HepG2 (cell line): ENCODE measurements at regions not wholly inside any gene's neighbourhood (a gene's known extent, or its start where the extent isn't known, plus 50 kb on each side); places are given as distances from the start of the nearest gene placed in this dataset.

Experiments used
- ATAC-seq: fragments of 200-7000 bp; cut with Tn5 transposase; 3 replicates; pipeline ENCODE4 v1.9.1; 2020; ENCODE audit warnings: mild to moderate bottlenecking, moderate library complexity
- BruUV-seq: library from RNA; stranded (reverse); fragments of 400-500 nt; replicated peaks from 2 replicates; lab custom pipeline; 2021; lab: Mats Ljungman, UMichigan
- CTCF ChIA-PET: fragments of 300-600 bp; formaldehyde crosslinking; extraction: SDS; loops from one replicate; lab custom pipeline; 2021; ENCODE audit warnings: low total read pairs, inconsistent platforms, low intra/inter-chr PET ratio; lab: Yijun Ruan, JAX
- POLR2A ChIA-PET: fragments of 350-600 bp; sonication (Branson Sonifier 250); formaldehyde crosslinking; loops from one replicate; lab custom pipeline; 2020; ENCODE audit warnings: antibody characterized with exemption, inconsistent platforms; lab: Yijun Ruan, JAX
- DNase-seq: peaks from one replicate; pipeline ENCODE4 v3.0.0-alpha.2; 2015; ENCODE audit warnings: low spot score
- FAIRE-seq: peaks from 3 replicates; lab custom pipeline; 2011; peaks lifted over from hg19 to GRCh38; lab: Jason Lieb, UNC
- H2AFZ ChIP-seq: one replicate; pipeline ENCODE4 v1.6.1; 2011; ENCODE audit warnings: low read length, inconsistent platforms
- H3K27ac ChIP-seq: fragments of 300-600 bp; 3 replicates; pipeline ENCODE4 v1.8.0; 2011; ENCODE audit warnings: mixed run types, mild to moderate bottlenecking, mixed read lengths, low read length, inconsistent platforms; ENCODE audit not compliant: insufficient read depth; ENCODE audit errors: extremely low read length
- H3K27me3 ChIP-seq, 2 experiments: fragments of 200-600 bp in 1 of 2; 2 replicates in 1 of 2; 3 replicates in 1 of 2; pipeline versions ENCODE4 v1.6.0 to v1.8.0; 2011; ENCODE audit warnings: low read length in 2 of 2, mild to moderate bottlenecking in 2 of 2, moderate library complexity in 2 of 2, inconsistent platforms in 1 of 2; ENCODE audit not compliant: insufficient read depth in 2 of 2, control insufficient read depth in 1 of 2
- H3K36me3 ChIP-seq, 2 experiments: fragments of 200-600 bp in 1 of 2; replicated peaks in 1 of 2; 2 replicates in 1 of 2; 3 replicates in 1 of 2; pipeline versions ENCODE4 v1.5.1 to v1.8.0; 2011; ENCODE audit warnings: low read length in 2 of 2, inconsistent platforms in 1 of 2; ENCODE audit not compliant: insufficient read depth in 2 of 2, control insufficient read depth in 1 of 2
- H3K4me1 ChIP-seq: 2 replicates; pipeline ENCODE4 v1.5.1; 2012; ENCODE audit warnings: low read length, inconsistent platforms; ENCODE audit not compliant: insufficient read depth
- H3K4me2 ChIP-seq: 2 replicates; pipeline ENCODE4 v1.6.0; 2011; ENCODE audit warnings: low read depth, low read length, inconsistent platforms
- H3K4me3 ChIP-seq, 3 experiments: fragments of 200-600 bp in 1 of 3; sonication (generic), shearing (Covaris generic) in 1 of 3; replicated peaks in 1 of 3; 2 replicates each; pipeline ENCODE4 v1.5.1; 2011 to 2016; ENCODE audit warnings: low read length in 3 of 3, inconsistent platforms in 2 of 3, low read depth in 2 of 3, mild to moderate bottlenecking in 2 of 3, control low read depth in 1 of 3, mixed read lengths in 1 of 3; ENCODE audit not compliant: insufficient read depth in 1 of 3
- H3K79me2 ChIP-seq: one replicate; pipeline ENCODE4 v1.6.1; 2011; ENCODE audit warnings: low read length, inconsistent platforms; ENCODE audit not compliant: insufficient read depth
- H3K9ac ChIP-seq: 2 replicates; pipeline ENCODE4 v1.6.0; 2011; ENCODE audit warnings: mild to moderate bottlenecking, low read depth, low read length, inconsistent platforms; ENCODE audit not compliant: insufficient read depth
- H3K9me3 ChIP-seq: 2 replicates; pipeline ENCODE4 v1.5.1; 2012; ENCODE audit warnings: mild to moderate bottlenecking, low read length
- H4K20me1 ChIP-seq: 2 replicates; pipeline ENCODE4 v1.6.0; 2011; ENCODE audit warnings: inconsistent platforms, mild to moderate bottlenecking, low read length, moderate library complexity; ENCODE audit not compliant: insufficient read depth
- AHR ChIP-seq: IDR thresholded peaks from 2 replicates; pipeline ENCODE4 v1.6.1; 2018; ENCODE audit warnings: missing genetic modification reagents, missing compliant biosample characterization
- CCDC6 ChIP-seq: sonication (generic); formaldehyde crosslinking; IDR thresholded peaks from 2 replicates; pipeline ENCODE4 v1.8.1; 2022; ENCODE audit warnings: mild to moderate bottlenecking, missing genetic modification reagents, moderate library complexity
- ELF1 ChIP-seq: sonication (generic); formaldehyde crosslinking; IDR thresholded peaks from 2 replicates; pipeline ENCODE4 v1.4.0; 2020; ENCODE audit warnings: missing genetic modification reagents
- JUN ChIP-seq: sonication (generic); formaldehyde crosslinking; IDR thresholded peaks from 2 replicates; pipeline ENCODE4 v1.4.0; 2020; ENCODE audit warnings: mild to moderate bottlenecking, missing genetic modification reagents
- PRPF4 ChIP-seq: fragments of 200-400 bp; formaldehyde crosslinking; IDR thresholded peaks from 2 replicates; pipeline ENCODE4 v1.6.1; 2016; ENCODE audit warnings: low read length, low read depth; ENCODE audit not compliant: poor library complexity, severe bottlenecking
- SKI ChIP-seq: fragments of 450-650 bp; IDR thresholded peaks from one replicate; pipeline ENCODE4 v1.6.1; 2018; ENCODE audit warnings: mild to moderate bottlenecking; ENCODE audit not compliant: partially characterized antibody
- TFDP2 ChIP-seq: sonication (generic); formaldehyde crosslinking; IDR thresholded peaks from 2 replicates; pipeline ENCODE4 v1.4.0; 2020; ENCODE audit warnings: missing genetic modification reagents
- ZNF512B ChIP-seq: sonication (generic); formaldehyde crosslinking; IDR thresholded peaks from 2 replicates; pipeline ENCODE4 v1.5.1; 2020; ENCODE audit warnings: missing genetic modification reagents, mild to moderate bottlenecking, borderline replicate concordance
- ZNF572 ChIP-seq: sonication (generic); formaldehyde crosslinking; IDR thresholded peaks from 2 replicates; pipeline ENCODE4 v1.5.1; 2020; ENCODE audit warnings: mild to moderate bottlenecking, missing genetic modification reagents
- ZNF670 ChIP-seq: sonication (generic); formaldehyde crosslinking; IDR thresholded peaks from 2 replicates; pipeline ENCODE4 v1.8.0; 2022; ENCODE audit warnings: mild to moderate bottlenecking, missing genetic modification reagents, borderline replicate concordance
- WGBS: methylation state at CpG from one replicate; pipeline ENCODE4 v1.1.6; 2017; ENCODE audit warnings: low lambda C conversion rate; 5-methylcytosine and 5-hydroxymethylcytosine counted together
- in situ Hi-C: cut with HindIII; loops from 2 replicates; pipeline ENCODE4 v1.10.0; 2017; ENCODE audit warnings: low pct_unique_long_range_greater_than_20kb; ENCODE audit not compliant: extremely low pct_ligation_motif_present
- intact Hi-C: fragments of 100-400 bp; cut with micrococcal nuclease; formaldehyde crosslinking; loops from one replicate; pipeline ENCODE4 v1.10.0; 2022; ENCODE audit not compliant: unreplicated experiment
- TF ChIP-seq, protein P1 (sequence below): sonication (generic); formaldehyde crosslinking; conservative IDR thresholded peaks from 2 replicates; pipeline ENCODE4 v1.4.0; 2020; ENCODE audit warnings: missing genetic modification reagents
- TF ChIP-seq, protein P2 (sequence below): sonication (generic); formaldehyde crosslinking; IDR thresholded peaks from 2 replicates; pipeline ENCODE4 v1.4.0; 2020; ENCODE audit warnings: missing genetic modification reagents, borderline replicate concordance

GRCh38 chr22:46067159-46068111 lies 82.9 kb upstream of the PPARA start (continued):
- TF ChIP-seq PRPF4 (no peak), SKI (no peak)
- TF ChIP-seq, protein P1, sequence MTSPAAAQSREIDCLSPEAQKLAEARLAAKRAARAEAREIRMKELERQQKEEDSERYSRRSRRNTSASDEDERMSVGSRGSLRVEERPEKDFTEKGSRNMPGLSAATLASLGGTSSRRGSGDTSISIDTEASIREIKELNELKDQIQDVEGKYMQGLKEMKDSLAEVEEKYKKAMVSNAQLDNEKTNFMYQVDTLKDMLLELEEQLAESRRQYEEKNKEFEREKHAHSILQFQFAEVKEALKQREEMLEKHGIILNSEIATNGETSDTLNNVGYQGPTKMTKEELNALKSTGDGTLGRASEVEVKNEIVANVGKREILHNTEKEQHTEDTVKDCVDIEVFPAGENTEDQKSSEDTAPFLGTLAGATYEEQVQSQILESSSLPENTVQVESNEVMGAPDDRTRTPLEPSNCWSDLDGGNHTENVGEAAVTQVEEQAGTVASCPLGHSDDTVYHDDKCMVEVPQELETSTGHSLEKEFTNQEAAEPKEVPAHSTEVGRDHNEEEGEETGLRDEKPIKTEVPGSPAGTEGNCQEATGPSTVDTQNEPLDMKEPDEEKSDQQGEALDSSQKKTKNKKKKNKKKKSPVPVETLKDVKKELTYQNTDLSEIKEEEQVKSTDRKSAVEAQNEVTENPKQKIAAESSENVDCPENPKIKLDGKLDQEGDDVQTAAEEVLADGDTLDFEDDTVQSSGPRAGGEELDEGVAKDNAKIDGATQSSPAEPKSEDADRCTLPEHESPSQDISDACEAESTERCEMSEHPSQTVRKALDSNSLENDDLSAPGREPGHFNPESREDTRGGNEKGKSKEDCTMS (CRISPR knock-in tag) = no peak

- H2AFZ ChIP-seq = no peak overlapping the region
- ChIA-PET CTCF (no interaction called here), POLR2A (no interaction called here)
- no peaks in the 10 kb centered on the region for H3K79me2 ChIP-seq
- 11% methylated on average over 2 of the region's 2 CpGs for WGBS
- ATAC-seq = no peak
- no peak overlapping the region for H3K4me3 ChIP-seq
- no peak overlapping the region for H3K4me2 ChIP-seq
- H3K27me3 ChIP-seq = peaks cover 7 to 85% of the 10 kb centered on the region in 2 experiments
- DNase-seq = no peak
- no peak overlapping the region for H3K9ac ChIP-seq
- in situ Hi-C loops = no loop called here
- BruUV-seq = no TSS peak
- no peak for FAIRE-seq
- no peaks in the 10 kb centered on the region for H4K20me1 ChIP-seq
- H3K9me3 ChIP-seq = no peaks in the 10 kb centered on the region
- H3K27ac ChIP-seq = no peak overlapping the region
- H3K36me3 ChIP-seq = no peaks in the 10 kb centered on the region
- no peaks in the 10 kb centered on the region for H3K4me1 ChIP-seq
- intact Hi-C loops = no loop called here
- TF ChIP-seq ZNF670 (CRISPR knock-in tag) (no peak), TFDP2 (no peak), ZNF512B (CRISPR knock-in tag) (no peak), ZNF572 (no peak), AHR (no peak), CCDC6 (no peak), JUN (CRISPR knock-in tag) (no peak), ELF1 (CRISPR knock-in tag) (no peak)
- TF ChIP-seq, protein P2, sequence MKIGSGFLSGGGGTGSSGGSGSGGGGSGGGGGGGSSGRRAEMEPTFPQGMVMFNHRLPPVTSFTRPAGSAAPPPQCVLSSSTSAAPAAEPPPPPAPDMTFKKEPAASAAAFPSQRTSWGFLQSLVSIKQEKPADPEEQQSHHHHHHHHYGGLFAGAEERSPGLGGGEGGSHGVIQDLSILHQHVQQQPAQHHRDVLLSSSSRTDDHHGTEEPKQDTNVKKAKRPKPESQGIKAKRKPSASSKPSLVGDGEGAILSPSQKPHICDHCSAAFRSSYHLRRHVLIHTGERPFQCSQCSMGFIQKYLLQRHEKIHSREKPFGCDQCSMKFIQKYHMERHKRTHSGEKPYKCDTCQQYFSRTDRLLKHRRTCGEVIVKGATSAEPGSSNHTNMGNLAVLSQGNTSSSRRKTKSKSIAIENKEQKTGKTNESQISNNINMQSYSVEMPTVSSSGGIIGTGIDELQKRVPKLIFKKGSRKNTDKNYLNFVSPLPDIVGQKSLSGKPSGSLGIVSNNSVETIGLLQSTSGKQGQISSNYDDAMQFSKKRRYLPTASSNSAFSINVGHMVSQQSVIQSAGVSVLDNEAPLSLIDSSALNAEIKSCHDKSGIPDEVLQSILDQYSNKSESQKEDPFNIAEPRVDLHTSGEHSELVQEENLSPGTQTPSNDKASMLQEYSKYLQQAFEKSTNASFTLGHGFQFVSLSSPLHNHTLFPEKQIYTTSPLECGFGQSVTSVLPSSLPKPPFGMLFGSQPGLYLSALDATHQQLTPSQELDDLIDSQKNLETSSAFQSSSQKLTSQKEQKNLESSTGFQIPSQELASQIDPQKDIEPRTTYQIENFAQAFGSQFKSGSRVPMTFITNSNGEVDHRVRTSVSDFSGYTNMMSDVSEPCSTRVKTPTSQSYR (CRISPR knock-in tag) = no peak
Measured at GRCh38 chr22:46068181-46068592, 82.1 kb upstream of the PPARA start.
